HepG2 (cell line): ENCODE measurements at regions not wholly inside any gene's neighbourhood (a gene's known extent, or its start where the extent isn't known, plus 50 kb on each side); places are given as distances from the start of the nearest gene placed in this dataset.

Experiments used
- ATAC-seq: fragments of 200-7000 bp; cut with Tn5 transposase; 3 replicates; pipeline ENCODE4 v1.9.1; 2020; ENCODE audit warnings: mild to moderate bottlenecking, moderate library complexity
- BruUV-seq: library from RNA; stranded (reverse); fragments of 400-500 nt; replicated peaks from 2 replicates; lab custom pipeline; 2021; lab: Mats Ljungman, UMichigan
- CTCF ChIA-PET: fragments of 300-600 bp; formaldehyde crosslinking; extraction: SDS; loops from one replicate; lab custom pipeline; 2021; ENCODE audit warnings: low total read pairs, inconsistent platforms, low intra/inter-chr PET ratio; lab: Yijun Ruan, JAX
- POLR2A ChIA-PET: fragments of 350-600 bp; sonication (Branson Sonifier 250); formaldehyde crosslinking; loops from one replicate; lab custom pipeline; 2020; ENCODE audit warnings: antibody characterized with exemption, inconsistent platforms; lab: Yijun Ruan, JAX
- DNase-seq: peaks from one replicate; pipeline ENCODE4 v3.0.0-alpha.2; 2015; ENCODE audit warnings: low spot score
- FAIRE-seq: peaks from 3 replicates; lab custom pipeline; 2011; peaks lifted over from hg19 to GRCh38; lab: Jason Lieb, UNC
- H2AFZ ChIP-seq: one replicate; pipeline ENCODE4 v1.6.1; 2011; ENCODE audit warnings: low read length, inconsistent platforms
- H3K27ac ChIP-seq: fragments of 300-600 bp; 3 replicates; pipeline ENCODE4 v1.8.0; 2011; ENCODE audit warnings: mixed run types, mild to moderate bottlenecking, mixed read lengths, low read length, inconsistent platforms; ENCODE audit not compliant: insufficient read depth; ENCODE audit errors: extremely low read length
- H3K27me3 ChIP-seq, 2 experiments: fragments of 200-600 bp in 1 of 2; 2 replicates in 1 of 2; 3 replicates in 1 of 2; pipeline versions ENCODE4 v1.6.0 to v1.8.0; 2011; ENCODE audit warnings: low read length in 2 of 2, mild to moderate bottlenecking in 2 of 2, moderate library complexity in 2 of 2, inconsistent platforms in 1 of 2; ENCODE audit not compliant: insufficient read depth in 2 of 2, control insufficient read depth in 1 of 2
- H3K36me3 ChIP-seq, 2 experiments: fragments of 200-600 bp in 1 of 2; replicated peaks in 1 of 2; 2 replicates in 1 of 2; 3 replicates in 1 of 2; pipeline versions ENCODE4 v1.5.1 to v1.8.0; 2011; ENCODE audit warnings: low read length in 2 of 2, inconsistent platforms in 1 of 2; ENCODE audit not compliant: insufficient read depth in 2 of 2, control insufficient read depth in 1 of 2
- H3K4me1 ChIP-seq: 2 replicates; pipeline ENCODE4 v1.5.1; 2012; ENCODE audit warnings: low read length, inconsistent platforms; ENCODE audit not compliant: insufficient read depth
- H3K4me2 ChIP-seq: 2 replicates; pipeline ENCODE4 v1.6.0; 2011; ENCODE audit warnings: low read depth, low read length, inconsistent platforms
- H3K4me3 ChIP-seq, 3 experiments: fragments of 200-600 bp in 1 of 3; sonication (generic), shearing (Covaris generic) in 1 of 3; replicated peaks in 1 of 3; 2 replicates each; pipeline ENCODE4 v1.5.1; 2011 to 2016; ENCODE audit warnings: low read length in 3 of 3, inconsistent platforms in 2 of 3, low read depth in 2 of 3, mild to moderate bottlenecking in 2 of 3, control low read depth in 1 of 3, mixed read lengths in 1 of 3; ENCODE audit not compliant: insufficient read depth in 1 of 3
- H3K79me2 ChIP-seq: one replicate; pipeline ENCODE4 v1.6.1; 2011; ENCODE audit warnings: low read length, inconsistent platforms; ENCODE audit not compliant: insufficient read depth
- H3K9ac ChIP-seq: 2 replicates; pipeline ENCODE4 v1.6.0; 2011; ENCODE audit warnings: mild to moderate bottlenecking, low read depth, low read length, inconsistent platforms; ENCODE audit not compliant: insufficient read depth
- H3K9me3 ChIP-seq: 2 replicates; pipeline ENCODE4 v1.5.1; 2012; ENCODE audit warnings: mild to moderate bottlenecking, low read length
- H4K20me1 ChIP-seq: 2 replicates; pipeline ENCODE4 v1.6.0; 2011; ENCODE audit warnings: inconsistent platforms, mild to moderate bottlenecking, low read length, moderate library complexity; ENCODE audit not compliant: insufficient read depth
- MTF2 ChIP-seq: sonication (generic); formaldehyde crosslinking; IDR thresholded peaks from 2 replicates; pipeline ENCODE4 v1.5.0; 2020; ENCODE audit warnings: missing genetic modification reagents, borderline replicate concordance
- NFRKB ChIP-seq: fragments of 450-650 bp; IDR thresholded peaks from 2 replicates; pipeline ENCODE4 v1.6.1; 2017
- PAX8 ChIP-seq: sonication (generic); formaldehyde crosslinking; IDR thresholded peaks from 2 replicates; pipeline ENCODE4 v1.8.0; 2022; ENCODE audit warnings: mild to moderate bottlenecking, missing genetic modification reagents, borderline replicate concordance
- SYNCRIP ChIP-seq: fragments of 200-400 bp; formaldehyde crosslinking; IDR thresholded peaks from 2 replicates; pipeline ENCODE4 v1.6.1; 2018; ENCODE audit warnings: mild to moderate bottlenecking, low read depth, low read length; ENCODE audit not compliant: insufficient read depth
- ZNF616 ChIP-seq: sonication (generic); formaldehyde crosslinking; IDR thresholded peaks from 2 replicates; pipeline ENCODE4 v1.5.0; 2020; ENCODE audit warnings: low read depth, mild to moderate bottlenecking, missing genetic modification reagents
- ZNF678 ChIP-seq: sonication (generic); formaldehyde crosslinking; IDR thresholded peaks from 2 replicates; pipeline ENCODE4 v1.4.0; 2020; ENCODE audit warnings: mild to moderate bottlenecking, missing genetic modification reagents
- ZNF749 ChIP-seq: sonication (generic); formaldehyde crosslinking; IDR thresholded peaks from 2 replicates; pipeline ENCODE4 v1.8.0; 2022; ENCODE audit warnings: mild to moderate bottlenecking, missing genetic modification reagents, moderate library complexity, borderline replicate concordance
- WGBS: methylation state at CpG from one replicate; pipeline ENCODE4 v1.1.6; 2017; ENCODE audit warnings: low lambda C conversion rate; 5-methylcytosine and 5-hydroxymethylcytosine counted together
- in situ Hi-C: cut with HindIII; loops from 2 replicates; pipeline ENCODE4 v1.10.0; 2017; ENCODE audit warnings: low pct_unique_long_range_greater_than_20kb; ENCODE audit not compliant: extremely low pct_ligation_motif_present
- intact Hi-C: fragments of 100-400 bp; cut with micrococcal nuclease; formaldehyde crosslinking; loops from one replicate; pipeline ENCODE4 v1.10.0; 2022; ENCODE audit not compliant: unreplicated experiment
- TF ChIP-seq, protein P1 (sequence below): sonication (generic); formaldehyde crosslinking; IDR thresholded peaks from 2 replicates; pipeline ENCODE4 v1.4.0; 2020; ENCODE audit warnings: mild to moderate bottlenecking, missing genetic modification reagents
- TF ChIP-seq, protein P2 (sequence below): sonication (generic); formaldehyde crosslinking; IDR thresholded peaks from 2 replicates; pipeline ENCODE4 v1.4.0; 2020; ENCODE audit warnings: missing genetic modification reagents

DNA sequence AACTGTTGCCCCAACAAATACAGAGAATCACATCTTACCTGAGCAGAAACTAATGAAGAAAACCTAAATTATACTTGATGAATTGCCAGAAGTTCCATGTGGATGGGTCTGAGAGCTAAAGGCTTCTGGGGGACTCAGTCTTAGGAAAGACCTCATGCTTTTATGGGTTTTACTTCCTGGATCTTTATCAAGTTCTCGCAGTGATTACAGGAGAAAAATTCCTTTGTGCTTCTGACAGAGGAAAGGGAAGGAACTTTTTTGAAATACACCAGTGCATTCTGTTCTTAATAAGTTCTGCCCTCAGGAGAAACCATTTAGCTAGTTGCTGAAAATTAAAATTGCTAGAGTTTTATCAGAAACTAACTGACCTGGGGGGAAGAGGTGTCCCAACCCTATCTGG is 203.9 kb upstream of the KITLG start (continued):
- TF ChIP-seq, protein P1, sequence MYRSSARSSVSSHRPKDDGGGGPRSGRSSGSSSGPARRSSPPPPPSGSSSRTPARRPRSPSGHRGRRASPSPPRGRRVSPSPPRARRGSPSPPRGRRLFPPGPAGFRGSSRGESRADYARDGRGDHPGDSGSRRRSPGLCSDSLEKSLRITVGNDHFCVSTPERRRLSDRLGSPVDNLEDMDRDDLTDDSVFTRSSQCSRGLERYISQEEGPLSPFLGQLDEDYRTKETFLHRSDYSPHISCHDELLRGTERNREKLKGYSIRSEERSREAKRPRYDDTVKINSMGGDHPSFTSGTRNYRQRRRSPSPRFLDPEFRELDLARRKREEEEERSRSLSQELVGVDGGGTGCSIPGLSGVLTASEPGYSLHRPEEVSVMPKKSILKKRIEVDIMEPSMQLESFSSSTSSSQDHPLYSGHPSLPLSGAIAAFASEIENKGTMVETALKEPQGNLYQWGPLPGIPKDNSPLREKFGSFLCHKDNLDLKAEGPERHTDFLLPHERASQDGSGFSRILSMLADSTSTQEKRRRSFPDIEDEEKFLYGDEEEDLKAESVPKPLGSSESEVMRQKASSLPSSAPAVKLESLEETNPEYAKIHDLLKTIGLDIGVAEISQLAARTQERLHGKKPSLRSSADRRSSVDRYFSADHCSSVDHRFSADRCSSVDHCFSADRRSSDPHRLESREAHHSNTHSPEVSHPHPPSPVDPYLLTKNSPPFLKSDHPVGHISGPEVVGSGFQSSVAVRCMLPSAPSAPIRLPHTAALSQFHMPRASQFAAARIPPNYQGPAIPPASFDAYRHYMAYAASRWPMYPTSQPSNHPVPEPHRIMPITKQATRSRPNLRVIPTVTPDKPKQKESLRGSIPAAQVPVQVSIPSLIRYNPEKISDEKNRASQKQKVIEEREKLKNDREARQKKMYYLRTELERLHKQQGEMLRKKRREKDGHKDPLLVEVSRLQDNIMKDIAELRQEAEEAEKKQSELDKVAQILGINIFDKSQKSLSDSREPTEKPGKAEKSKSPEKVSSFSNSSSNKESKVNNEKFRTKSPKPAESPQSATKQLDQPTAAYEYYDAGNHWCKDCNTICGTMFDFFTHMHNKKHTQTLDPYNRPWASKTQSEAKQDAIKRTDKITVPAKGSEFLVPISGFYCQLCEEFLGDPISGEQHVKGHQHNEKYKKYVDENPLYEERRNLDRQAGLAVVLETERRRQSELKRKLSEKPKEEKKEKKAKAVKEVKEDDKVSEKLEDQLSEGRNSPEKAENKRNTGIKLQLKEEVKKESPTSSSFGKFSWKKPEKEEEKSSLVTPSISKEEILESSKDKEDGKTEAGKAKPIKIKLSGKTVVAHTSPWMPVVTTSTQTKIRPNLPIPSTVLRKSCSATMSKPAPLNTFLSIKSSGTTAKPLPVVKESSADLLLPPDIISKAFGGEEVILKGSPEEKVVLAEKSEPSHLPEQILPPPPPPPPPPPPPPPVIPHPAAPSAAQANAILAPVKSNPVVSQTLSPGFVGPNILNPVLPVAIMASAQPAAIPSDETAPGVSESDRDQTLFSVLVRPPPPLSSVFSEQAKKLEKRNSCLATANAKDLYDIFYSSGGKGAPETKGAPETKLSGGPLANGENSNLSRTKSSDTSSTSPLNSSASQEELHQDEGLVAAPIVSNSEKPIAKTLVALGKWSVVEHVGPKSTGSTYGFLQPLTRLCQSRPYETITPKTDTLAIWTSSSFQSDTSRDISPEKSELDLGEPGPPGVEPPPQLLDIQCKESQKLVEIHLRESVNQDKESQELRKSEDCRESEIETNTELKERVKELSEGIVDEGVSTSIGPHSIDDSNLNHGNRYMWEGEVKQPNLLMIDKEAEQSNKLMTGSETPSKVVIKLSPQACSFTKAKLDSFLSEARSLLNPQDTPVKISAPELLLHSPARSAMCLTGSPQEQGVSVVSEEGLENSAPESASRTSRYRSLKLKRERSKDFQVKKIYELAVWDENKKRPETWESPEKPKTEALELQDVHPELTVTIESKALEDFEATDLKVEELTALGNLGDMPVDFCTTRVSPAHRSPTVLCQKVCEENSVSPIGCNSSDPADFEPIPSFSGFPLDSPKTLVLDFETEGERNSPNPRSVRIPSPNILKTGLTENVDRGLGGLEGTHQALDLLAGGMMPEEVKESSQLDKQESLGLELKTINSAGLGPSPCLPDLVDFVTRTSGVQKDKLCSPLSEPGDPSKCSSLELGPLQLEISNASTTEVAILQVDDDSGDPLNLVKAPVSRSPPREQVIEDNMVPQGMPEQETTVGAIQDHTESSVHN (CRISPR knock-in tag), result no peak
- TF ChIP-seq PAX8 (CRISPR knock-in tag) (no peak), MTF2 (CRISPR knock-in tag) (no peak)
- TF ChIP-seq, all 625 proteins: peak for 0

DNA sequence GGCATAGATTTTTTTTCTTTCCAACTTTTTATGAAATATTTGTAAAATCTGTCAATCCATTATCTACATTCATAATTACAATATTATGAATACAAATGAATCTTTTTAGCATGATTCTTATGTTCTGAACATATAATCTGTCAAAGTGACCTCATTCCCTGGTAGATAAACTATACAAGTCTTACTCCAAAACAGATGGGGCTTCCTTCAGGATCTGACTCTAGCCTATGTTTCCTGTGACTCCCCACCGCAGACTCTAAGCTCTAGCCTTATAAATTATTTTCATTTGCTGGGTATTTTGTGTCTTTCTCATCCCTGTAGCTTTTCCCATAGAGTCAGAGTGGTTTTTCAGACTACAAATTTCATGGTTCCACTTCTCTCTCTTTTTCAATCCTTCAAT is 202.1 kb upstream of the KITLG start:
- Histone ChIP-seq H3K27me3 (no peaks in the 10 kb centered on the region), H3K4me3 (no peak overlapping the region), H3K79me2 (no peaks in the 10 kb centered on the region), H3K4me1 (no peaks in the 10 kb centered on the region), H2AFZ (no peak overlapping the region), H3K4me2 (no peak overlapping the region), H3K36me3 (no peaks in the 10 kb centered on the region), H3K9ac (no peak overlapping the region), H4K20me1 (no peaks in the 10 kb centered on the region), H3K27ac (no peak overlapping the region), H3K9me3 (no peaks in the 10 kb centered on the region)
- ChIA-PET POLR2A (no interaction called here), CTCF (no interaction called here)
- no peak for ATAC-seq
- BruUV-seq, result no TSS peak
- intact Hi-C loops (no loop called here), in situ Hi-C loops (no loop called here)
- WGBS, result 0% methylated on average over 1 of the region's 1 CpG
- no peak for DNase-seq
- no peak for FAIRE-seq
- TF ChIP-seq ZNF749 (CRISPR knock-in tag) (no peak), NFRKB (no peak), ZNF616 (CRISPR knock-in tag) (no peak), ZNF678 (CRISPR knock-in tag) (no peak), SYNCRIP (no peak)
- TF ChIP-seq, protein P2, sequence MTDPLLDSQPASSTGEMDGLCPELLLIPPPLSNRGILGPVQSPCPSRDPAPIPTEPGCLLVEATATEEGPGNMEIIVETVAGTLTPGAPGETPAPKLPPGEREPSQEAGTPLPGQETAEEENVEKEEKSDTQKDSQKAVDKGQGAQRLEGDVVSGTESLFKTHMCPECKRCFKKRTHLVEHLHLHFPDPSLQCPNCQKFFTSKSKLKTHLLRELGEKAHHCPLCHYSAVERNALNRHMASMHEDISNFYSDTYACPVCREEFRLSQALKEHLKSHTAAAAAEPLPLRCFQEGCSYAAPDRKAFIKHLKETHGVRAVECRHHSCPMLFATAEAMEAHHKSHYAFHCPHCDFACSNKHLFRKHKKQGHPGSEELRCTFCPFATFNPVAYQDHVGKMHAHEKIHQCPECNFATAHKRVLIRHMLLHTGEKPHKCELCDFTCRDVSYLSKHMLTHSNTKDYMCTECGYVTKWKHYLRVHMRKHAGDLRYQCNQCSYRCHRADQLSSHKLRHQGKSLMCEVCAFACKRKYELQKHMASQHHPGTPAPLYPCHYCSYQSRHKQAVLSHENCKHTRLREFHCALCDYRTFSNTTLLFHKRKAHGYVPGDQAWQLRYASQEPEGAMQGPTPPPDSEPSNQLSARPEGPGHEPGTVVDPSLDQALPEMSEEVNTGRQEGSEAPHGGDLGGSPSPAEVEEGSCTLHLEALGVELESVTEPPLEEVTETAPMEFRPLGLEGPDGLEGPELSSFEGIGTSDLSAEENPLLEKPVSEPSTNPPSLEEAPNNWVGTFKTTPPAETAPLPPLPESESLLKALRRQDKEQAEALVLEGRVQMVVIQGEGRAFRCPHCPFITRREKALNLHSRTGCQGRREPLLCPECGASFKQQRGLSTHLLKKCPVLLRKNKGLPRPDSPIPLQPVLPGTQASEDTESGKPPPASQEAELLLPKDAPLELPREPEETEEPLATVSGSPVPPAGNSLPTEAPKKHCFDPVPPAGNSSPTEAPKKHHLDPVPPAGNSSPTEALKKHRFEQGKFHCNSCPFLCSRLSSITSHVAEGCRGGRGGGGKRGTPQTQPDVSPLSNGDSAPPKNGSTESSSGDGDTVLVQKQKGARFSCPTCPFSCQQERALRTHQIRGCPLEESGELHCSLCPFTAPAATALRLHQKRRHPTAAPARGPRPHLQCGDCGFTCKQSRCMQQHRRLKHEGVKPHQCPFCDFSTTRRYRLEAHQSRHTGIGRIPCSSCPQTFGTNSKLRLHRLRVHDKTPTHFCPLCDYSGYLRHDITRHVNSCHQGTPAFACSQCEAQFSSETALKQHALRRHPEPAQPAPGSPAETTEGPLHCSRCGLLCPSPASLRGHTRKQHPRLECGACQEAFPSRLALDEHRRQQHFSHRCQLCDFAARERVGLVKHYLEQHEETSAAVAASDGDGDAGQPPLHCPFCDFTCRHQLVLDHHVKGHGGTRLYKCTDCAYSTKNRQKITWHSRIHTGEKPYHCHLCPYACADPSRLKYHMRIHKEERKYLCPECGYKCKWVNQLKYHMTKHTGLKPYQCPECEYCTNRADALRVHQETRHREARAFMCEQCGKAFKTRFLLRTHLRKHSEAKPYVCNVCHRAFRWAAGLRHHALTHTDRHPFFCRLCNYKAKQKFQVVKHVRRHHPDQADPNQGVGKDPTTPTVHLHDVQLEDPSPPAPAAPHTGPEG, result no peak
